ENCODE measurements at regions not wholly inside any gene's neighbourhood (a gene's known extent, or its start where the extent isn't known, plus 50 kb on each side); places are given as distances from the start of the nearest gene placed in this dataset.
"Not testable (repeated sequence)": the region's sequence is repeated elsewhere in the genome, so short reads cannot be mapped to it uniquely, and the experiment has no call there.

GRCh38 chr17:77341069-77341541 is 200.3 kb downstream of the SEC14L1 start:
- no peak for DNase-seq (ENCODE audit: low read depth in 3 of 3)

GRCh38 chr17:77342656-77342990 is 201.9 kb downstream of the SEC14L1 start:
- not testable (repeated sequence) for DNase-seq (ENCODE audit: low read depth in 3 of 3)

GRCh38 chr17:77343031-77343800 is 202.4 kb downstream of the SEC14L1 start:
- no peak for DNase-seq (ENCODE audit: low read depth in 3 of 3)

GRCh38 chr17:77344038-77344437 is 203.3 kb downstream of the SEC14L1 start:
- no peak for DNase-seq (ENCODE audit: low read depth in 3 of 3)

- no peak for DNase-seq (ENCODE audit: low read depth in 3 of 3)
Observed at GRCh38 chr17:77345260-77345910, 204.6 kb downstream of the SEC14L1 start.

GRCh38 chr17:77346765-77347164 is 206.0 kb downstream of the SEC14L1 start:
- DNase-seq (ENCODE audit: low read depth in 3 of 3), result no peak

GRCh38 chr17:77347544-77347943 is 206.8 kb downstream of the SEC14L1 start:
- no peak for DNase-seq (ENCODE audit: low read depth in 3 of 3)

- DNase-seq (ENCODE audit: low read depth in 3 of 3), result no peak
Observed at GRCh38 chr17:77349976-77350830, 209.4 kb downstream of the SEC14L1 start.

GRCh38 chr17:77352441-77352840 is 211.7 kb downstream of the SEC14L1 start:
- DNase-seq (ENCODE audit: low read depth in 3 of 3), result no peak

- no peak for DNase-seq (ENCODE audit: low read depth in 3 of 3)
Observed at GRCh38 chr17:77352996-77353395, 212.2 kb downstream of the SEC14L1 start.

- DNase-seq (ENCODE audit: low read depth in 3 of 3), result no peak
Observed at GRCh38 chr17:77353684-77354419, 213.1 kb downstream of the SEC14L1 start.

GRCh38 chr17:77354420-77354669 is 213.6 kb downstream of the SEC14L1 start:
- DNase-seq (ENCODE audit: low read depth in 3 of 3), result no peak

- no peak for DNase-seq (ENCODE audit: low read depth in 3 of 3)
Observed at GRCh38 chr17:77354670-77355455, 214.1 kb downstream of the SEC14L1 start.

GRCh38 chr17:77356109-77356689 is 215.4 kb downstream of the SEC14L1 start:
- DNase-seq (ENCODE audit: low read depth in 3 of 3), result no peak

- DNase-seq (ENCODE audit: low read depth in 3 of 3), result no peak
Observed at GRCh38 chr17:77356690-77357201, 216.0 kb downstream of the SEC14L1 start.

- no peak for DNase-seq (ENCODE audit: low read depth in 3 of 3)
Observed at GRCh38 chr17:77358801-77359200, 218.0 kb downstream of the SEC14L1 start.

- DNase-seq (ENCODE audit: low read depth in 3 of 3), result no peak
Observed at GRCh38 chr17:77359236-77359635, 218.5 kb downstream of the SEC14L1 start.

GRCh38 chr17:77361986-77362620 is 221.3 kb downstream of the SEC14L1 start:
- no peak for DNase-seq (ENCODE audit: low read depth in 3 of 3)

- no peak for DNase-seq (ENCODE audit: low read depth in 3 of 3)
Observed at GRCh38 chr17:77363821-77364361, 223.1 kb downstream of the SEC14L1 start.

GRCh38 chr17:77364381-77364911 is 223.7 kb downstream of the SEC14L1 start:
- DNase-seq (ENCODE audit: low read depth in 3 of 3), result no peak

Measured in stimulated activated CD4-positive, alpha-beta T cell treated with anti-CD3 and anti-CD28 coated beads, TNF-alpha, amount 100 ng/mL, for 48 hours (primary cell).